NT2/D1 (cell line): ENCODE measurements at regions not wholly inside any gene's neighbourhood (a gene's known extent, or its start where the extent isn't known, plus 50 kb on each side); places are given as distances from the start of the nearest gene placed in this dataset.

Source experiments
- DNase-seq: peaks from one replicate; pipeline ENCODE4 v3.0.0-alpha.2; 2011; ENCODE audit warnings: low read depth, low spot score
- H3K27me3 ChIP-seq: 2 replicates; pipeline ENCODE4 v1.6.0; 2011; ENCODE audit warnings: mild to moderate bottlenecking; ENCODE audit not compliant: insufficient read length, insufficient read depth
- H3K36me3 ChIP-seq: 2 replicates; pipeline ENCODE4 v1.6.1; 2011; ENCODE audit warnings: mild to moderate bottlenecking, low read length, mixed read lengths; ENCODE audit not compliant: insufficient read depth, insufficient read length
- H3K4me1 ChIP-seq: 2 replicates; pipeline ENCODE4 v1.5.1; 2011; ENCODE audit not compliant: insufficient read depth, insufficient read length
- H3K4me3 ChIP-seq: 2 replicates; pipeline ENCODE4 v1.5.1; 2011; ENCODE audit warnings: low read depth; ENCODE audit not compliant: insufficient read length
- H3K9ac ChIP-seq: 2 replicates; pipeline ENCODE4 v1.6.0; 2011; ENCODE audit warnings: low read depth; ENCODE audit not compliant: insufficient read length
- H3K9me3 ChIP-seq: 2 replicates; pipeline ENCODE4 v1.5.1; 2011; ENCODE audit warnings: mild to moderate bottlenecking, low read length; ENCODE audit not compliant: insufficient read depth
- SUZ12 ChIP-seq: IDR thresholded peaks from 2 replicates; pipeline ENCODE4 v1.6.1; 2011; ENCODE audit not compliant: insufficient read length, insufficient read depth; ENCODE audit errors: extremely low read depth
- YY1 ChIP-seq: IDR thresholded peaks from 2 replicates; pipeline ENCODE4 v1.6.1; 2011; ENCODE audit not compliant: insufficient read length, insufficient read depth
- ZNF274 ChIP-seq: IDR thresholded peaks from 2 replicates; pipeline ENCODE4 v1.6.1; 2011; ENCODE audit warnings: mild to moderate bottlenecking, low read depth, low read length

DNA sequence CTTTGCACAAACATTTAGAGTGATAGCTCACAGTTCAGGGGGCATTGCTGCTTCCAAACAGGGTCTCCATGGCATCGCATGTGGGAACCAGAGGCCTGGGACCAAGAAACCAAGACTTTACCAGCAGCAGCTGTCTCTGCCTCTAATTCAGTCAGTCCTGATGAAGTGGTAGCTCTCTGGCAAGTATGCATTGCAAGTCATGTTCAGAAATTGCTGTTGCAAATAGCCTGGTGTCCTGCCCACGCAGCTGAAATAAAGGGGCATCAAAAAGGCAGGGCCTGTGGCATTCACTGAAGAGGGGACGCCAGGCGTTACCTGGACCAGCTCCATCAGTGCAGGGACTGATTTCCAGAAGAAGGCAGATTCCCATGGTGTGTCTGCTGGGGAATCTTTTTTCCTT lies 121.3 kb downstream of the CD47 start:
- Histone ChIP-seq H3K4me3 (no peak overlapping the region), H3K27me3 (no peaks in the 10 kb centered on the region), H3K4me1 (no peaks in the 10 kb centered on the region), H3K36me3 (no peaks in the 10 kb centered on the region), H3K9me3 (no peaks in the 10 kb centered on the region), H3K9ac (no peak overlapping the region)
- TF ChIP-seq SUZ12 = no peak
- TF ChIP-seq ZNF274 = no peak
- no peak for TF ChIP-seq YY1
- no peak for DNase-seq

DNA sequence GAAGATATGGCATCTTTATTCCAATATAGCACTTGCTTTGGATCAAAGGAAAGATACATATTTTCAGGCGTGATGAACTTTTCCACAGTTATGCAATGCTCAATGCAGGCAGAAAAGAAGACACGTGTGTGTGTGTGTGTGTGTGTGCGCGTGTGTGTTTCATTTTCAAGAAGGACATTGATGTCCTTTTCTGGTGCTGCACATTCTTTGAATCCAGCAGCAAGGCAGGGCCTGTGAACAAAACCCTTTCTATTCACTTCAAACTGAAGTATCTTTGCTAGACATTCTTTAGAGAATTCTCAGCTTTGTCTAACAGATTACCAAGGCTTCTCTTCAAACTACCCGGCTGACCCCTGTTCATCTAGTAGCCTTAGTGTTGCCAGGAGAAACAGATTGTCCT lies 124.6 kb downstream of the CD47 start:
- TF ChIP-seq ZNF274 (no peak), SUZ12 (no peak), YY1 (no peak)
- Histone ChIP-seq H3K27me3 (no peaks in the 10 kb centered on the region), H3K9ac (no peak overlapping the region), H3K9me3 (no peaks in the 10 kb centered on the region), H3K4me3 (no peak overlapping the region), H3K4me1 (no peaks in the 10 kb centered on the region), H3K36me3 (no peaks in the 10 kb centered on the region)
- no peak for DNase-seq

DNA sequence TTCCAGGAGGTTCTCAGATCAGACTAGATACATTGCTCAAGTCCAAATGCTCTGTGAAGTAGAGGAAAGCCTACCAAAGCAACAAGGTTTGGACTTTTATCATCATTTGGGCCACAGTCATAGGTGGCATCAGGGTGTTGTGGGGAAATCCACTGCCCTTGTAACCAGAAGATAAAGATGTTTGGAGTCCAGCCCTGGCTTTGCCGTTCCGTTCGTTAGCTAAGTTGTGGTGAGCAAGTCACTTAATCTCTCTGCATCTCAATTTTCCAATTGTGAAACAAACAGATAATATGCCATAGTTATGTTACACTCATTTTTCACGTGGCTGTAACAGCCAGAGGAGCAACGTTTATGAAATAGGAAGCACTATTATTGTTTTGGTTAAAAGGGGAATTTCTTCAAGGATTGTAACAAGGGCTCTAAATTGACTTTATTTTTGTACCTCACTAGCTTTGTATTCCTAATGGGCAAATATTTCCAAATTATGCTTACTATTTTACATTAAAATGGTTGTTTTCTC lies 125.6 kb downstream of the CD47 start:
- TF ChIP-seq YY1 (no peak), ZNF274 (no peak), SUZ12 (no peak)
- Histone ChIP-seq H3K9me3 (no peaks in the 10 kb centered on the region), H3K27me3 (no peaks in the 10 kb centered on the region), H3K4me3 (no peak overlapping the region), H3K4me1 (no peaks in the 10 kb centered on the region), H3K36me3 (no peaks in the 10 kb centered on the region), H3K9ac (no peak overlapping the region)
- no peak for DNase-seq

DNA sequence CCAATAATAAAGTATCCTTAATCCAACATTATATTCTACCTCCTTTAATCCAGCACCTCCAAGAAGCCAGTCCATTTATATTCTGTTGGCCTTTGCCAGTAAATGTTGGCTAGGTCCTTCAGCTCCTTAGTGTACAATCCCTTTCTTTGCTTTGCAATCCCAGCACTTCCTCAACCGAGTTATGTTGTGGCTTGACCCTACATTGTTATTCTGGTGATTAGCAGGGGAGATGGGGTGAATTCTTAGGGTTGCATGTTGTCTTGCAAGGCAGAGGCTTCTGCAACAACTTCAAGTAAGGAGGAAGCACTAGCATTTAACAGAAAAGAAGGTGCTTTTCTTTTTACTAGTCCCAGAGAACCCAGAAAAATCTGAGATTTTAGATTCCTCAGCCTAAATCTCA lies 127.2 kb downstream of the CD47 start:
- DNase-seq = no peak
- H3K9ac ChIP-seq = no peak overlapping the region
- no peaks in the 10 kb centered on the region for H3K9me3 ChIP-seq
- TF ChIP-seq SUZ12 = no peak
- H3K4me1 ChIP-seq = no peaks in the 10 kb centered on the region
- H3K36me3 ChIP-seq = no peaks in the 10 kb centered on the region
- H3K4me3 ChIP-seq = no peak overlapping the region
- H3K27me3 ChIP-seq = no peaks in the 10 kb centered on the region

DNA sequence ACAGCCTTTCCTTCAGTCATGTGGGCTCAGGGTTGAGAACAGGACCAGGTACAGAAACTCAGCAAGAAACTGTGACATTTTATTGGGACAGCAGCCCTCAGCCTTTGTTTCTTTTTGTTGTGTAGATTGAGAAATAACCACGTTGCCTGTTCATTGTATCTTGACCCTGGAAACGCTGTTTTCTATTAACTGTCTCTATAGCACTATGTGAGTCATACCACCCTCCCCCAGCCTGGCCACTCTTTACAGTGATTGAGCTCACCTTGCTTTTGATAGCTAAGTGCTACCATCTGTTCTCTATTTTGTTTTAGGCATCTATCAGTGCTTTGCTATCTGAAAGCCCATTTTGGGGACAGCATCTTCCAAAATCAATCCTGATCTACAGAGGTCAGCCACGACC lies 127.9 kb downstream of the CD47 start:
- no peak overlapping the region for H3K4me3 ChIP-seq
- DNase-seq = no peak
- H3K4me1 ChIP-seq = no peaks in the 10 kb centered on the region
- TF ChIP-seq ZNF274 = no peak
- no peak for TF ChIP-seq YY1
- H3K9me3 ChIP-seq = no peaks in the 10 kb centered on the region
- H3K36me3 ChIP-seq = no peaks in the 10 kb centered on the region
- no peak overlapping the region for H3K9ac ChIP-seq
- no peaks in the 10 kb centered on the region for H3K27me3 ChIP-seq

DNA sequence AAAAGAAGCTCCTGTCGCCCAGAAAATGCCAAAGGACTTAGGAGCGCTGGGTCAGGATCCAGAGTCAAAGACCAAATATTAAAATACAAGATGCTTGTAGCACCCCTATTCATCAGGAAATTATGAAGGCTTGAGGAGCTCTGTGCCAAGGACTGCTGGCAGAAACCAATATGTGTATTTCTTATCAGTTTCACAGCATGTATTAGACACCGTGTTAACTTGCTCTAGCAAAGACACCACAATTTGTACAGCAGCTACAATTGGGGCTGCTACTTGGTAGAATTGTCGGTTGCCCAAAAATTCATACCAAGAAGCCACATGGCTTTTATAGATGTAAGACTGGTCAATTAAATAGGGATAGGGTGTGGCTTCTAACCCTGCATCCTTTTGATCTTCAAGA lies 128.8 kb downstream of the CD47 start:
- Histone ChIP-seq H3K36me3 (no peaks in the 10 kb centered on the region), H3K4me1 (no peaks in the 10 kb centered on the region), H3K9me3 (no peaks in the 10 kb centered on the region), H3K9ac (no peak overlapping the region), H3K27me3 (no peaks in the 10 kb centered on the region), H3K4me3 (no peak overlapping the region)
- no peak for DNase-seq
- TF ChIP-seq ZNF274 = no peak
- no peak for TF ChIP-seq SUZ12
- TF ChIP-seq YY1 = no peak

DNA sequence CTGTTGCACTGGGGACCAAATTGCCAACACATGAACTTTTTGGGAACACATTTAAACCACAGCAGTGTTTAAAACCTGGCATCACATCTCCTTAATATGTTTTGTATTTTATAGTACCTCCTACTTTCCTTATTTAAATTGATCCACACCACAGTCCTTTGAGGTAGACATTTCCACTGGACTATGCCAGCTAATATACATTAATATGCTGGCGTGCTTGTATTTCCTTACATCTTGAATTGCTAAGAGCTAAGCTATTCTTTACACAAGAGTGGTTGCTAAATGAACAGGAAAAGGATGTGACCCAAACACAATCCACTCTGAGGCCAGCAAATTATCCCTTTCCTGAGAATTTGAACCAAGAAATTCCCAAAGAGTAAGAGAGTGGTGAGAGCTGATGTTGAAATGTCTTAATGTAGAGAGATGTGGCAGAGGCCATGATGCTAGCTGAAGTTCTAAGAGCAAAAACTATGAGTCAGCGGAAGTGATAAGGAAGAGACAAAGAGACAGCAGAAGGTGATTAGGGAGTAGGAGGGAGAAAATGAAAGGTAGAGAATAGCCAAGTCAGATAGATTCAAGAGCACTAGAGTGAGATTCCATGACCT lies 131.2 kb downstream of the CD47 start:
- DNase-seq = no peak
- Histone ChIP-seq H3K4me3 (no peak overlapping the region), H3K36me3 (no peaks in the 10 kb centered on the region), H3K9me3 (no peaks in the 10 kb centered on the region), H3K27me3 (no peaks in the 10 kb centered on the region), H3K4me1 (no peaks in the 10 kb centered on the region), H3K9ac (no peak overlapping the region)
- TF ChIP-seq ZNF274 (no peak), SUZ12 (no peak), YY1 (no peak)

DNA sequence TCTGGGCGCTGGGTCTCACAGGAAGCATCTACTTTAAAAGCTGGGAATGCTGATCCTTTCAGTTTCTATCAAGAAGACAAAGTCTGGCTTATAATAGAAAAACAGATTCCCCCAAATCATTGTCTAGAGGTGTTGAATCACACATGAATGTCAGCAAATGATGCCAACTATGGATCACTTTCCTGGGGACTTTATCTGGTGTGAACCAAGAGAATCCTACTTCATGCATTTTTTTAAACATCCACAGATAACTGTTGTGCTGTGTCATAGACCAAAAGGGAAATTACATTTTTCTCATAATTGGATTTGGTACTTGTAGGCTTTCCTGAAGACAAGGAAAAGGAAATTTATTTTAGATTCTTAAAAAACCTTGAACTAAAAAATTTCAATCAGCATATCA lies 132.7 kb downstream of the CD47 start:
- no peak overlapping the region for H3K9ac ChIP-seq
- no peak for TF ChIP-seq ZNF274
- no peak for TF ChIP-seq YY1
- no peak for TF ChIP-seq SUZ12
- H3K4me3 ChIP-seq = no peak overlapping the region
- H3K4me1 ChIP-seq = no peaks in the 10 kb centered on the region
- H3K9me3 ChIP-seq = no peaks in the 10 kb centered on the region
- no peaks in the 10 kb centered on the region for H3K36me3 ChIP-seq
- H3K27me3 ChIP-seq = no peaks in the 10 kb centered on the region
- no peak for DNase-seq
